ENCODE measurements at regions not wholly inside any gene's neighbourhood (a gene's known extent, or its start where the extent isn't known, plus 50 kb on each side); places are given as distances from the start of the nearest gene placed in this dataset.

GRCh38 chr1:166233750-166234366 is 67.1 kb upstream of the FAM78B start:
- Histone ChIP-seq H4K8ac (ENCODE audit: extremely low read depth, insufficient read depth, low read length) (no peak overlapping the region), H3K56ac (replicated peaks; ENCODE audit: insufficient read length, low read depth, low read length) (no peak overlapping the region), H3K36me3 (ENCODE audit: control insufficient read depth in 2 of 4, insufficient read depth in 4 of 4, low read length in 3 of 4) (no peaks in the 10 kb centered on the region), H3K79me1 (ENCODE audit: low read depth, low read length) (no peaks in the 10 kb centered on the region), H3K4ac (replicated peaks; ENCODE audit: insufficient read length, low read depth, low read length) (no peak overlapping the region), H3K4me2 (ENCODE audit: insufficient read depth in 1 of 2, low read depth in 2 of 2, low read length in 2 of 2) (no peak overlapping the region), H3K23me2 (ENCODE audit: low read depth, low read length) (no peaks in the 10 kb centered on the region), H2BK12ac (ENCODE audit: low read depth, low read length) (no peak overlapping the region), H3K14ac (ENCODE audit: insufficient read length) (no peak overlapping the region), H2AK5ac (ENCODE audit: low read depth, low read length) (no peak overlapping the region), H3K18ac (ENCODE audit: extremely low read depth, low read length) (no peak overlapping the region), H3K4me1 (replicated peaks in 1 of 4; ENCODE audit: control insufficient read depth in 3 of 4, insufficient read depth in 4 of 4, low read length in 3 of 4) (no peaks in the 10 kb centered on the region; a peak in 1 of 7 replicates), H3K9me3 (ENCODE audit: insufficient read depth in 2 of 2, low read depth in 1 of 2, low read length in 1 of 2) (no peaks in the 10 kb centered on the region), H3K23ac (ENCODE audit: insufficient read length) (no peak overlapping the region), H3K27me3 (replicated peaks in 1 of 4; ENCODE audit: control insufficient read depth in 3 of 4, extremely low read depth in 1 of 4, insufficient read depth in 3 of 4, low read length in 3 of 4) (no peaks in the 10 kb centered on the region), H2AFZ (ENCODE audit: low read length) (no peak overlapping the region), H2BK15ac (ENCODE audit: low read length) (no peak overlapping the region), H3K27ac (ENCODE audit: low read depth, low read length) (no peak overlapping the region), H2BK120ac (replicated peaks; ENCODE audit: low read depth, low read length) (no peak overlapping the region), H2BK5ac (ENCODE audit: low read depth, low read length) (no peak overlapping the region), H3K79me2 (ENCODE audit: control insufficient read depth in 1 of 2, insufficient read depth in 2 of 2, low read length in 2 of 2) (no peaks in the 10 kb centered on the region), H4K5ac (ENCODE audit: insufficient read length, low read depth, low read length) (no peak overlapping the region), H2BK20ac (ENCODE audit: low read length) (no peak overlapping the region), H4K91ac (replicated peaks; ENCODE audit: insufficient read length, low read length) (no peak overlapping the region), H4K20me1 (replicated peaks in 1 of 2; ENCODE audit: control insufficient read depth in 1 of 2, insufficient read depth in 2 of 2, low read length in 2 of 2) (no peaks in the 10 kb centered on the region), H3K9ac (replicated peaks in 1 of 4; ENCODE audit: extremely low read depth in 1 of 4, low read depth in 3 of 4, low read length in 3 of 4) (no peak overlapping the region), H3K4me3 (ENCODE audit: extremely low read depth in 1 of 4, insufficient read depth in 2 of 4, low read depth in 3 of 4, low read length in 4 of 4) (no peak overlapping the region)
- ChIA-PET POLR2A (ENCODE audit: partially characterized antibody) (no interaction called here), CTCF (ENCODE audit: partially characterized antibody) (interaction anchor here (0.5 to 1.8 kb wide), 3 partner anchors 150 to 824 kb away, joined by 3 to 4 read pairs (median 4); no protein-coding TSS in a partner anchor)
- WGBS, 2 experiments (ENCODE audit: extremely low coverage in 1 of 2, insufficient coverage in 1 of 2, insufficient read length in 1 of 2, insufficient replicate concordance in 2 of 2, low coverage in 1 of 2, low lambda C conversion rate in 2 of 2, missing lambda C conversion rate in 1 of 2): 88% methylated on average over 6 of the region's 6 CpGs; no CpG with 5 or more reads in 1 of the 2 experiments
- DNase-seq (ENCODE audit: low read depth in 1 of 2, low spot score in 2 of 2): no peak
- no peak for FAIRE-seq
- TF ChIP-seq E2F6 (IDR thresholded peaks at IDR 0.05) (no peak), TEAD4 (IDR thresholded peaks at IDR 0.05; ENCODE audit: low read depth, low read length) (0 out of 2 replicates have a peak, but pooled peaks have one; percentile 25)

All from H1 (cell line).